ENCODE measurements at regions not wholly inside any gene's neighbourhood (a gene's known extent, or its start where the extent isn't known, plus 50 kb on each side); places are given as distances from the start of the nearest gene placed in this dataset.

- no peaks in the 10 kb centered on the region for H3K27me3 ChIP-seq (ENCODE audit: insufficient read depth, low read length)
- no peaks in the 10 kb centered on the region for H3K4me1 ChIP-seq (ENCODE audit: control insufficient read depth, insufficient read depth, low read length, unreplicated experiment)
- H3K79me2 ChIP-seq (ENCODE audit: control insufficient read depth, insufficient read depth, low read length, unreplicated experiment), result no peaks in the 10 kb centered on the region
- H2AFZ ChIP-seq (ENCODE audit: low read length, unreplicated experiment), result no peak overlapping the region
- no peak overlapping the region for H3K27ac ChIP-seq (ENCODE audit: low read depth, low read length)
- no peak overlapping the region for H3K4me3 ChIP-seq (ENCODE audit: low read depth, low read length)
- H3K36me3 ChIP-seq (ENCODE audit: insufficient read depth, low read length), result no peaks in the 10 kb centered on the region
These were observed 602.0 kb upstream of the FAM98A start for GRCh38 chr2:34201099-34201498.

- Histone ChIP-seq H2AFZ (ENCODE audit: low read length, unreplicated experiment) (no peak overlapping the region), H3K27me3 (ENCODE audit: insufficient read depth, low read length) (no peaks in the 10 kb centered on the region), H3K4me1 (ENCODE audit: control insufficient read depth, insufficient read depth, low read length, unreplicated experiment) (no peaks in the 10 kb centered on the region), H3K4me3 (ENCODE audit: low read depth, low read length) (no peak overlapping the region), H3K36me3 (ENCODE audit: insufficient read depth, low read length) (no peaks in the 10 kb centered on the region), H3K27ac (ENCODE audit: low read depth, low read length) (no peak overlapping the region), H3K79me2 (ENCODE audit: control insufficient read depth, insufficient read depth, low read length, unreplicated experiment) (no peaks in the 10 kb centered on the region)
These were observed 600.9 kb upstream of the FAM98A start for GRCh38 chr2:34199971-34200370.

GRCh38 chr2:34193164-34193563 is 594.1 kb upstream of the FAM98A start:
- Histone ChIP-seq H3K36me3 (ENCODE audit: insufficient read depth, low read length) (no peaks in the 10 kb centered on the region), H3K4me3 (ENCODE audit: low read depth, low read length) (no peak overlapping the region), H3K27me3 (ENCODE audit: insufficient read depth, low read length) (no peaks in the 10 kb centered on the region), H3K79me2 (ENCODE audit: control insufficient read depth, insufficient read depth, low read length, unreplicated experiment) (no peaks in the 10 kb centered on the region), H3K27ac (ENCODE audit: low read depth, low read length) (no peak overlapping the region), H2AFZ (ENCODE audit: low read length, unreplicated experiment) (no peak overlapping the region), H3K4me1 (ENCODE audit: control insufficient read depth, insufficient read depth, low read length, unreplicated experiment) (no peaks in the 10 kb centered on the region)

- Histone ChIP-seq H3K4me1 (ENCODE audit: control insufficient read depth, insufficient read depth, low read length, unreplicated experiment) (no peaks in the 10 kb centered on the region), H3K27me3 (ENCODE audit: insufficient read depth, low read length) (no peaks in the 10 kb centered on the region), H3K36me3 (ENCODE audit: insufficient read depth, low read length) (no peaks in the 10 kb centered on the region), H3K4me3 (ENCODE audit: low read depth, low read length) (no peak overlapping the region), H2AFZ (ENCODE audit: low read length, unreplicated experiment) (no peak overlapping the region), H3K79me2 (ENCODE audit: control insufficient read depth, insufficient read depth, low read length, unreplicated experiment) (no peaks in the 10 kb centered on the region), H3K27ac (ENCODE audit: low read depth, low read length) (no peak overlapping the region)
These were observed 589.6 kb upstream of the FAM98A start for GRCh38 chr2:34188464-34189303.

- Histone ChIP-seq H3K4me3 (ENCODE audit: low read depth, low read length) (no peak overlapping the region), H3K36me3 (ENCODE audit: insufficient read depth, low read length) (no peaks in the 10 kb centered on the region), H3K27me3 (ENCODE audit: insufficient read depth, low read length) (no peaks in the 10 kb centered on the region), H3K27ac (ENCODE audit: low read depth, low read length) (no peak overlapping the region), H3K79me2 (ENCODE audit: control insufficient read depth, insufficient read depth, low read length, unreplicated experiment) (no peaks in the 10 kb centered on the region), H2AFZ (ENCODE audit: low read length, unreplicated experiment) (no peak overlapping the region), H3K4me1 (ENCODE audit: control insufficient read depth, insufficient read depth, low read length, unreplicated experiment) (no peaks in the 10 kb centered on the region)
These were observed 580.4 kb upstream of the FAM98A start for GRCh38 chr2:34179511-34179910.

GRCh38 chr2:34178482-34178881 is 579.4 kb upstream of the FAM98A start:
- Histone ChIP-seq H3K27me3 (ENCODE audit: insufficient read depth, low read length) (no peaks in the 10 kb centered on the region), H3K4me3 (ENCODE audit: low read depth, low read length) (no peak overlapping the region), H2AFZ (ENCODE audit: low read length, unreplicated experiment) (no peak overlapping the region), H3K27ac (ENCODE audit: low read depth, low read length) (no peak overlapping the region), H3K4me1 (ENCODE audit: control insufficient read depth, insufficient read depth, low read length, unreplicated experiment) (no peaks in the 10 kb centered on the region), H3K79me2 (ENCODE audit: control insufficient read depth, insufficient read depth, low read length, unreplicated experiment) (no peaks in the 10 kb centered on the region), H3K36me3 (ENCODE audit: insufficient read depth, low read length) (no peaks in the 10 kb centered on the region)

- Histone ChIP-seq H3K4me3 (ENCODE audit: low read depth, low read length) (no peak overlapping the region), H3K27ac (ENCODE audit: low read depth, low read length) (no peak overlapping the region), H3K27me3 (ENCODE audit: insufficient read depth, low read length) (no peaks in the 10 kb centered on the region), H3K36me3 (ENCODE audit: insufficient read depth, low read length) (no peaks in the 10 kb centered on the region), H3K4me1 (ENCODE audit: control insufficient read depth, insufficient read depth, low read length, unreplicated experiment) (no peaks in the 10 kb centered on the region), H2AFZ (ENCODE audit: low read length, unreplicated experiment) (no peak overlapping the region), H3K79me2 (ENCODE audit: control insufficient read depth, insufficient read depth, low read length, unreplicated experiment) (no peaks in the 10 kb centered on the region)
These were observed 577.6 kb upstream of the FAM98A start for GRCh38 chr2:34176693-34177092.

- H3K79me2 ChIP-seq (ENCODE audit: control insufficient read depth, insufficient read depth, low read length, unreplicated experiment), result no peaks in the 10 kb centered on the region
- no peak overlapping the region for H2AFZ ChIP-seq (ENCODE audit: low read length, unreplicated experiment)
- H3K4me1 ChIP-seq (ENCODE audit: control insufficient read depth, insufficient read depth, low read length, unreplicated experiment), result no peaks in the 10 kb centered on the region
- no peak overlapping the region for H3K4me3 ChIP-seq (ENCODE audit: low read depth, low read length)
- H3K27me3 ChIP-seq (ENCODE audit: insufficient read depth, low read length), result no peaks in the 10 kb centered on the region
- H3K27ac ChIP-seq (ENCODE audit: low read depth, low read length), result no peak overlapping the region
- no peaks in the 10 kb centered on the region for H3K36me3 ChIP-seq (ENCODE audit: insufficient read depth, low read length)
These were observed 575.4 kb upstream of the FAM98A start for GRCh38 chr2:34174506-34174905.

- H3K79me2 ChIP-seq (ENCODE audit: control insufficient read depth, insufficient read depth, low read length, unreplicated experiment), result no peaks in the 10 kb centered on the region
- no peaks in the 10 kb centered on the region for H3K4me1 ChIP-seq (ENCODE audit: control insufficient read depth, insufficient read depth, low read length, unreplicated experiment)
- H3K36me3 ChIP-seq (ENCODE audit: insufficient read depth, low read length), result no peaks in the 10 kb centered on the region
- no peak overlapping the region for H3K4me3 ChIP-seq (ENCODE audit: low read depth, low read length)
- no peak overlapping the region for H2AFZ ChIP-seq (ENCODE audit: low read length, unreplicated experiment)
- H3K27ac ChIP-seq (ENCODE audit: low read depth, low read length), result no peak overlapping the region
- no peaks in the 10 kb centered on the region for H3K27me3 ChIP-seq (ENCODE audit: insufficient read depth, low read length)
These were observed 563.1 kb upstream of the FAM98A start for GRCh38 chr2:34162231-34162630.

- Histone ChIP-seq H3K27ac (ENCODE audit: low read depth, low read length) (no peak overlapping the region), H3K79me2 (ENCODE audit: control insufficient read depth, insufficient read depth, low read length, unreplicated experiment) (no peaks in the 10 kb centered on the region), H3K27me3 (ENCODE audit: insufficient read depth, low read length) (no peaks in the 10 kb centered on the region), H2AFZ (ENCODE audit: low read length, unreplicated experiment) (no peak overlapping the region), H3K4me1 (ENCODE audit: control insufficient read depth, insufficient read depth, low read length, unreplicated experiment) (no peaks in the 10 kb centered on the region), H3K4me3 (ENCODE audit: low read depth, low read length) (no peak overlapping the region), H3K36me3 (ENCODE audit: insufficient read depth, low read length) (no peaks in the 10 kb centered on the region)
These were observed 562.5 kb upstream of the FAM98A start for GRCh38 chr2:34161549-34161948.

GRCh38 chr2:34159901-34160300 is 560.8 kb upstream of the FAM98A start:
- Histone ChIP-seq H3K36me3 (ENCODE audit: insufficient read depth, low read length) (no peaks in the 10 kb centered on the region), H3K79me2 (ENCODE audit: control insufficient read depth, insufficient read depth, low read length, unreplicated experiment) (no peaks in the 10 kb centered on the region), H2AFZ (ENCODE audit: low read length, unreplicated experiment) (no peak overlapping the region), H3K4me1 (ENCODE audit: control insufficient read depth, insufficient read depth, low read length, unreplicated experiment) (no peaks in the 10 kb centered on the region), H3K4me3 (ENCODE audit: low read depth, low read length) (no peak overlapping the region), H3K27ac (ENCODE audit: low read depth, low read length) (no peak overlapping the region), H3K27me3 (ENCODE audit: insufficient read depth, low read length) (peaks cover 3% of the 10 kb centered on the region; the same call in 1 of the 2 replicates)
